Activated CD8-positive, alpha-beta T cell treated with anti-CD3 and anti-CD28 coated beads for 36 hours (primary cell): ENCODE measurements at regions not wholly inside any gene's neighbourhood (a gene's known extent, or its start where the extent isn't known, plus 50 kb on each side); places are given as distances from the start of the nearest gene placed in this dataset.

Experiments used
- ATAC-seq: fragments of 200-7000 bp; cut with Tn5 transposase; one replicate; pipeline ENCODE4 v1.10.0; 2021; ENCODE audit warnings: mild to moderate bottlenecking, moderate library complexity
- CTCF ChIA-PET: fragments of 350-600 bp; sonication (Branson Sonifier 250); formaldehyde crosslinking; loops from one replicate; lab custom pipeline; 2021; ENCODE audit warnings: antibody characterized with exemption; lab: Charles Lee
- POLR2A ChIA-PET: fragments of 350-600 bp; sonication (Branson Sonifier 250); formaldehyde crosslinking; loops from one replicate; lab custom pipeline; 2021; ENCODE audit warnings: antibody characterized with exemption; lab: Charles Lee
- DNase-seq: peaks from one replicate; pipeline ENCODE4 v3.0.0-alpha.2; 2020
- H3K27ac Mint-ChIP-seq: one replicate; pipeline ENCODE4 v1.8.0; 2021; ENCODE audit warnings: mild to moderate bottlenecking, mixed read lengths
- H3K27me3 Mint-ChIP-seq: one replicate; pipeline ENCODE4 v1.8.0; 2021; ENCODE audit warnings: mixed read lengths
- H3K36me3 Mint-ChIP-seq: one replicate; pipeline ENCODE4 v1.8.0; 2021; ENCODE audit warnings: low read depth, mixed read lengths
- H3K4me1 Mint-ChIP-seq: one replicate; pipeline ENCODE4 v1.8.0; 2021; ENCODE audit warnings: low read depth, mixed read lengths
- H3K4me3 Mint-ChIP-seq: one replicate; pipeline ENCODE4 v1.8.0; 2021; ENCODE audit warnings: mild to moderate bottlenecking, moderate library complexity, mixed read lengths
- H3K9me3 Mint-ChIP-seq: one replicate; pipeline ENCODE4 v1.8.0; 2021; ENCODE audit warnings: mixed read lengths
- intact Hi-C: fragments of 100-400 bp; cut with micrococcal nuclease; formaldehyde crosslinking; loops from one replicate; pipeline ENCODE4 v1.10.0; 2022
- TF ChIP-seq, protein P1 (sequence below): fragments of 200-600 bp; IDR thresholded peaks from one replicate; pipeline ENCODE4 v1.8.0; 2022; ENCODE audit warnings: antibody characterized with exemption, mild to moderate bottlenecking

DNA sequence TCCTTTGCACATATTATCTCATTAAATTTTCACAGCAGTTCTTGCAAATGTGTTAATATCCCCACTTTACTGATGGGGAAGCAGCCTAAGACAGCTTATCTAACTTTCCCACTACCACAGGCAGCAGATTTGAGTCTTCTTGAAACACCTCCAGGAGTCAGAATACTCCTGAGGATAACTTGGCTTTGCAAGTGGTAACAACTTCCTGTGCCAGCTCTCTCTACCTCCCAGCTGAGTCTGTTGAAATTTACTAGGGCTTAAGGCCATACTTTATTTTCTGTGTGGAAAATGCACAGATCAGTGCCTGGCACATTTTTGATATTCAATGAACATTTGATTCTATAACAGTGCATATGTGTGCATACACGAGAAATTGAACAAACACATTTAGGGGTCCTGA, 136.1 kb upstream of the COBL start:
- Mint-ChIP-seq H3K36me3 (no peaks in the 10 kb centered on the region), H3K4me1 (no peaks in the 10 kb centered on the region), H3K9me3 (no peaks in the 10 kb centered on the region), H3K27ac (no peak overlapping the region), H3K27me3 (peaks cover 3% of the 10 kb centered on the region), H3K4me3 (no peak overlapping the region)
- POLR2A ChIA-PET, result no interaction called here
- ATAC-seq (no peak), DNase-seq (no peak)
- intact Hi-C loops, result no loop called here
- TF ChIP-seq, protein P1, sequence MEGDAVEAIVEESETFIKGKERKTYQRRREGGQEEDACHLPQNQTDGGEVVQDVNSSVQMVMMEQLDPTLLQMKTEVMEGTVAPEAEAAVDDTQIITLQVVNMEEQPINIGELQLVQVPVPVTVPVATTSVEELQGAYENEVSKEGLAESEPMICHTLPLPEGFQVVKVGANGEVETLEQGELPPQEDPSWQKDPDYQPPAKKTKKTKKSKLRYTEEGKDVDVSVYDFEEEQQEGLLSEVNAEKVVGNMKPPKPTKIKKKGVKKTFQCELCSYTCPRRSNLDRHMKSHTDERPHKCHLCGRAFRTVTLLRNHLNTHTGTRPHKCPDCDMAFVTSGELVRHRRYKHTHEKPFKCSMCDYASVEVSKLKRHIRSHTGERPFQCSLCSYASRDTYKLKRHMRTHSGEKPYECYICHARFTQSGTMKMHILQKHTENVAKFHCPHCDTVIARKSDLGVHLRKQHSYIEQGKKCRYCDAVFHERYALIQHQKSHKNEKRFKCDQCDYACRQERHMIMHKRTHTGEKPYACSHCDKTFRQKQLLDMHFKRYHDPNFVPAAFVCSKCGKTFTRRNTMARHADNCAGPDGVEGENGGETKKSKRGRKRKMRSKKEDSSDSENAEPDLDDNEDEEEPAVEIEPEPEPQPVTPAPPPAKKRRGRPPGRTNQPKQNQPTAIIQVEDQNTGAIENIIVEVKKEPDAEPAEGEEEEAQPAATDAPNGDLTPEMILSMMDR, result no peak
- CTCF ChIA-PET, result no interaction called here

DNA sequence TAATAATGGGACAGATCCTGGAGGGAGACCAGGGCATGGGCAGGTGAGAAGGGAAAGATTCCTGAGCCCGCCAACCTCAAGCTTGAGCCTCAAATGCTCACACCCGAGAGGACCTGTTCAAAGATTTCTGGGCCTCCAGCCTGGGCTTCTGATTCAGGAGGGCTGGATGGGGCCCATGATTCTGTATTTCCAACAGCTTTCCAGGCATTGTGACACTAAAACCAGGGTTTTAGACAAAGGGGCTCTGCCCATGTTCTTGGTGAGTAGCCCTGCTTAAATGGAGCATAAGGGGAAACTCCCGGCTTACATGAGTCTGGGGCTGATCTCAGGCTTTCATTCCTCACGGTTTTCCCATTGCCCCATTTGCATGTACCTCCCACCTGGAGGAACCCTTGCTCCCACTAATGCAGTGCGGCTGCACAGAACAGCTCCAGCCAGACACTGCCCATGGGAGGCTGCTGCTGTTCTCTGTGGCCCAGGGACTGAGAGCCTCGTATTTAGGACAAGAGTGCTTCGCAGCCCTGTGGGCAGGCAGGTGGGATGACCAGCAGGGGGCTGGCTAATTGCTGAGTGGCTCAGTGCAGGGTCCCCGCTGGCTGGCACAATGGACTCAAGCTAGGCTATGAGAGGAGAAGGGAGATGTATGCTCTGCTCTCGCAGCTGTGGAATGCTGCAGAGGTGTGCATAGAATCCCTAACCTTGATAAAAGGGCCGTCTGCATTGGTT, 135.3 kb upstream of the COBL start:
- Mint-ChIP-seq H3K27ac (no peak overlapping the region), H3K27me3 (peaks cover 3% of the 10 kb centered on the region), H3K4me1 (no peaks in the 10 kb centered on the region), H3K36me3 (no peaks in the 10 kb centered on the region), H3K4me3 (no peak overlapping the region), H3K9me3 (no peaks in the 10 kb centered on the region)
- DNase-seq (no peak), ATAC-seq (no peak)
- ChIA-PET CTCF (no interaction called here), POLR2A (interaction anchor here (1.0 kb wide), 1 partner anchor 20 kb away, joined by 3 read pairs; no protein-coding TSS in a partner anchor)
- intact Hi-C loops, result no loop called here
- TF ChIP-seq, protein P1, result no peak

DNA sequence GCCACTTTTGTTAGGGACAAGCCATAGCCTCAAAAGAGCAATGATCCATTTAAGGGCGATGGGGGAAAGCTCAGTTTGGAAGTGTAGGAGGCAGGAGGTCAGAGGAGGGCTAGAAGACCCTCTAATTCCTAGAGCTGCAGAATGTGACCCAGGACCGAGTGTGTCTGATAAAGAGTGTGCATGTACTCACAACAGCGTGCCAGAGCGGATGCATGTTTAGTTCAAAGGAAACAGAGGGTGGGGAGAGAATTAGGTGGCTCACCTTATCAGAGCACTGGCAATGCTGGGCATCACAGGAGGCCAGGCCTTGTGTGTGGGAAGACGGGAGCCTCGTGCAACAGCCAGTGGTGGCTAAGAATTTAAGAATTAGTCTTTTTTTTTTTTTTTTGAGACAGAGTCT, 133.9 kb upstream of the COBL start:
- TF ChIP-seq, protein P1, result no peak
- Mint-ChIP-seq H3K36me3 (no peaks in the 10 kb centered on the region), H3K4me3 (no peak overlapping the region), H3K4me1 (no peaks in the 10 kb centered on the region), H3K27me3 (peaks cover 3% of the 10 kb centered on the region), H3K9me3 (no peaks in the 10 kb centered on the region), H3K27ac (no peak overlapping the region)
- no peak for ATAC-seq
- ChIA-PET POLR2A (no interaction called here), CTCF (no interaction called here)
- DNase-seq, result no peak
- intact Hi-C loops, result no loop called here

DNA sequence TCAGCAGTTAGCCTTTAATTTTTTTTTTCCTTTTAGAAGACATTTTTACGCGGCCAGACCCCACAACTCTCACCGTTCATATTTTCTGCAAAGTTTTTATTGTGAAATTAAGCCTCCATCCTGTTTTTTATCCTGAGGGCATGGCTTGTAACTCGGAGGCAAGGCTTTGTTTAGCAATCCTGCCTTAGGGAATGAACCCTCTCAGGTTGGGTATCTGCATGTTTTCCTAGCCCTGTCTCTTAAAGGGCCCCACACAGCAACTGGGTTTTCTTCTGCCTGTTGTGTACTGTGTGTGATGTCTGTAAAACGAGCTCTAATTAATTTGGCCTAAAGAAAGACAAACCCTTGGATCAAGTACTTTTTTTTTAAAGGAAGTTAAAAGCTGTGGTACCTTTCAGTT, 130.2 kb upstream of the COBL start:
- POLR2A ChIA-PET, result no interaction called here
- no peak overlapping the region for H3K4me3 Mint-ChIP-seq
- no peaks in the 10 kb centered on the region for H3K4me1 Mint-ChIP-seq
- intact Hi-C loops, result no loop called here
- H3K27me3 Mint-ChIP-seq, result peaks cover 3% of the 10 kb centered on the region
- peaks cover 2% of the 10 kb centered on the region for H3K36me3 Mint-ChIP-seq
- CTCF ChIA-PET, result no interaction called here
- peaks cover 10% of the 10 kb centered on the region for H3K9me3 Mint-ChIP-seq
- TF ChIP-seq, protein P1, result no peak
- no peak for ATAC-seq
- no peak overlapping the region for H3K27ac Mint-ChIP-seq
- DNase-seq, result no peak

DNA sequence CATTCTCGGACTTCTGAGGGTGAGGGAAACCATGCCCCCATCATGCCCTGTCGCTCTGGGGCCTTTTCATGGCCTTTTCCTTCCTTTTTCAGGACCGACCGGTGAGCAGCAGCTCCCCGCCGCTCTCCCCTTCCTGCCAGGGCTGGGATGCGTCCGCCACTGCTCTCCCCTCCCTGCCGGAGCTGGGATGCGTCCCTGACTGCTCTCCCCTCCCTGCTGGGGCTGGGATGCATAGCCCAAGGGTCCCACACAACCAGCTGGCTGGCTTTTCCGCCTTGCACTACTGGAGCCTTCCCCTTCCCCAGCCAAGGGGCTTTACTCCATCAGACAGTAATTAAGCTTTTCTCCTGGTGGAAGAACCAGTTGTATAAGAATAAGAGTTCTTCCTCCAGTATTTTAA, 129.7 kb upstream of the COBL start:
- intact Hi-C loops, result no loop called here
- no peak for ATAC-seq
- Mint-ChIP-seq H3K27ac (no peak overlapping the region), H3K36me3 (peaks cover 2% of the 10 kb centered on the region), H3K9me3 (peaks cover 10% of the 10 kb centered on the region), H3K4me1 (no peaks in the 10 kb centered on the region), H3K4me3 (no peak overlapping the region), H3K27me3 (peaks cover 3% of the 10 kb centered on the region)
- ChIA-PET POLR2A (no interaction called here), CTCF (no interaction called here)
- DNase-seq, result no peak
- TF ChIP-seq, protein P1, result no peak
